Kidney (tissue), 13 donors: ENCODE measurements at regions not wholly inside any gene's neighbourhood (a gene's known extent, or its start where the extent isn't known, plus 50 kb on each side); places are given as distances from the start of the nearest gene placed in this dataset.

Source experiments
- DNase-seq, 5 donors: peaks; one replicate each; pipeline ENCODE4 v3.0.0-alpha.2; 2013 to 2020
- FAIRE-seq: peaks from 2 replicates; lab custom pipeline; 2012; peaks lifted over from hg19 to GRCh38; lab: Jason Lieb, UNC
- H3K27ac ChIP-seq, 2 donors: one replicate each; pipeline ENCODE4 v1.7.0; 2013; ENCODE audit warnings: low read depth in 2 of 2, low read length in 2 of 2, inconsistent platforms in 1 of 2
- H3K27me3 ChIP-seq: one replicate; pipeline ENCODE4 v1.7.1; 2013; ENCODE audit warnings: low read length, inconsistent platforms; ENCODE audit not compliant: control insufficient read depth, insufficient read depth
- H3K36me3 ChIP-seq, 3 donors: one replicate each; pipeline versions ENCODE4 v1.7.0 to v1.7.1; 2013; ENCODE audit warnings: low read length in 3 of 3, control low read depth in 1 of 3, inconsistent platforms in 1 of 3; ENCODE audit not compliant: insufficient read depth in 3 of 3, control insufficient read depth in 2 of 3
- H3K4me1 ChIP-seq, 3 donors: one replicate each; pipeline versions ENCODE4 v1.7.0 to v1.7.1; 2013; ENCODE audit warnings: low read length in 3 of 3, inconsistent platforms in 1 of 3, low read depth in 1 of 3; ENCODE audit not compliant: control insufficient read depth in 2 of 3, insufficient read depth in 2 of 3
- H3K4me3 ChIP-seq, 3 donors: one replicate each; pipeline versions ENCODE4 v1.7.0 to v1.8.1; 2013; ENCODE audit warnings: low read length in 3 of 3, control low read depth in 1 of 3, inconsistent platforms in 1 of 3
- H3K9ac ChIP-seq, 3 donors: one replicate each; pipeline versions ENCODE4 v1.7.0 to v1.7.1; 2013; ENCODE audit warnings: low read length in 3 of 3, control low read depth in 1 of 3, inconsistent platforms in 1 of 3
- H3K9me3 ChIP-seq, 3 donors: one replicate each; pipeline versions ENCODE4 v1.7.0 to v1.7.1; 2013; ENCODE audit warnings: low read length in 3 of 3, control low read depth in 1 of 3, inconsistent platforms in 1 of 3; ENCODE audit not compliant: control insufficient read depth in 2 of 3, insufficient read depth in 1 of 3
- intact Hi-C: fragments of 100-400 bp; cut with DNase I; formaldehyde crosslinking; loops from one replicate; pipeline ENCODE4 v1.11.1; 2022
- TF ChIP-seq, protein P1 (sequence below): IDR thresholded peaks from 3 replicates; pipeline ENCODE4 v1.5.1; 2012; ENCODE audit warnings: mild to moderate bottlenecking, moderate library complexity, borderline replicate concordance; ENCODE audit not compliant: insufficient read depth; ENCODE audit errors: extremely low read depth
- donor health status: control.
- donor health status: control.
- donor health status: control.
- donor health status: control.
- donor health status: control.
- donor health status: DM: yes; HTN: yes; CAD: no.
- donor health status: Normal renal cell carcinoma (clear cell type).

DNA sequence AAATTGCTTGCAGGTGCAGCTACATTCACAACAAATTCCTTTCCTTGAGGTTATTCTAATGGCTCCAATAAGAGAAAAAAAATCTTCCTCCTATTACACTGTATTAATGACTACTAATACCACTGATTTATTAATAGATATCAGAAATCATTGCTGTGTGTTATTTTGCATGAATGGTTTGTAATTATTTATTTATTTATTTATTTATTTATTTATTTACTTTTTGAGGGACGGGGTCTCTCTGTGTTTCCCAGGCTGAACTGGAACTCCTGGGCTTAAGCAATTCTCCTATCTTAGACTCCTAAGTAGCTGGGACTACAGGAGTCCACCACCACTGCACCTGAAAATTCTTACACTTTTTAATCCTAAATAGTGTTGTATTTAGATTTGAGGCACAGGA, 390.4 kb downstream of the SI start:
- DNase-seq (no peak), FAIRE-seq (no peak)
- Histone ChIP-seq H3K4me1 (no peaks in the 10 kb centered on the region), H3K27ac (no peak overlapping the region), H3K9ac (no peak overlapping the region), H3K27me3 (no peaks in the 10 kb centered on the region), H3K9me3 (no peaks in the 10 kb centered on the region), H3K36me3 (no peaks in the 10 kb centered on the region), H3K4me3 (no peak overlapping the region)
- intact Hi-C loops = no loop called here
- TF ChIP-seq, protein P1, sequence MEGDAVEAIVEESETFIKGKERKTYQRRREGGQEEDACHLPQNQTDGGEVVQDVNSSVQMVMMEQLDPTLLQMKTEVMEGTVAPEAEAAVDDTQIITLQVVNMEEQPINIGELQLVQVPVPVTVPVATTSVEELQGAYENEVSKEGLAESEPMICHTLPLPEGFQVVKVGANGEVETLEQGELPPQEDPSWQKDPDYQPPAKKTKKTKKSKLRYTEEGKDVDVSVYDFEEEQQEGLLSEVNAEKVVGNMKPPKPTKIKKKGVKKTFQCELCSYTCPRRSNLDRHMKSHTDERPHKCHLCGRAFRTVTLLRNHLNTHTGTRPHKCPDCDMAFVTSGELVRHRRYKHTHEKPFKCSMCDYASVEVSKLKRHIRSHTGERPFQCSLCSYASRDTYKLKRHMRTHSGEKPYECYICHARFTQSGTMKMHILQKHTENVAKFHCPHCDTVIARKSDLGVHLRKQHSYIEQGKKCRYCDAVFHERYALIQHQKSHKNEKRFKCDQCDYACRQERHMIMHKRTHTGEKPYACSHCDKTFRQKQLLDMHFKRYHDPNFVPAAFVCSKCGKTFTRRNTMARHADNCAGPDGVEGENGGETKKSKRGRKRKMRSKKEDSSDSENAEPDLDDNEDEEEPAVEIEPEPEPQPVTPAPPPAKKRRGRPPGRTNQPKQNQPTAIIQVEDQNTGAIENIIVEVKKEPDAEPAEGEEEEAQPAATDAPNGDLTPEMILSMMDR = no peak

DNA sequence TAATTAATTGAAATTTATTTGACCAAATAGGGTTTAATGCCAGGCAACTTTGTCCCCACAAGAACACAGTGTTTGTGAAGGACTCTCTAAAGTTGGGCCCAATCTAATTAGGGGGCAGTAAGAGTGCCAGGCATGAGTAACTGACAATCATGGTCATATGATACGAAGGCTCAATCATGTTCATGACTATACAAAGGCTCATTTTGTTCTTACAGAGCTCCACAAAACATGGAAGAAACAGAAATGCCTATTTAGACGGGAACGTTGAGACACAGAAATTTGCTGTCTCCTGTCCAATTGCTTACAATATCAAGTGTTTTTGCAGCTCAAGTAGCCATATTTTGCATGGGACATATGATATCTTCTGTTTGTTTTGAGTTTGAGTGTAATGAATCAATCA, 391.1 kb downstream of the SI start:
- no peaks in the 10 kb centered on the region for H3K27me3 ChIP-seq
- H3K27ac ChIP-seq = no peak overlapping the region
- no peak overlapping the region for H3K9ac ChIP-seq
- intact Hi-C loops = no loop called here
- no peak overlapping the region for H3K4me3 ChIP-seq
- no peaks in the 10 kb centered on the region for H3K36me3 ChIP-seq
- no peaks in the 10 kb centered on the region for H3K9me3 ChIP-seq
- FAIRE-seq (no peak), DNase-seq (no peak)
- no peaks in the 10 kb centered on the region for H3K4me1 ChIP-seq
- TF ChIP-seq, protein P1 = no peak

DNA sequence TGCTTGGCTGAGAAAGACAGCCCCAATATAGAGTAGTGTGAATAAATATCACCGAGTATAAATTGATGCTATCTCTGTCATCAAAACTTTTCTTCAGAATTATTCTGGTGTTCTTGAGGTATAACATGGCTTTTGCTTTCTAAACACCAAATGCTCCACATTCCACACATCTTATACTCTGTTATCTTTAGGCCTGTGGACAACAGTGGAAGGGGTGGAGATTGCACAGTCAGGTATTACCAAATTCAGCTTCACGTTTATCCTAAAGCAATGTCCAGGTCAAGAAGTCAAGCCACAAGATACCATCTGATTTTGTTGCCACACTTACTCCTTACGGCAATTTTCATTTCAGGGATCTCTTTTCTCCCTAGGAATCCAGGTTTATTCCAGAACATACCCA, 394.8 kb downstream of the SI start:
- no peak for FAIRE-seq
- no peaks in the 10 kb centered on the region for H3K4me1 ChIP-seq

More for the DNA sequence above, 394.8 kb downstream of the SI start:
- TF ChIP-seq, protein P1 = no peak
- Histone ChIP-seq H3K9ac (no peak overlapping the region), H3K4me3 (no peak overlapping the region), H3K9me3 (no peaks in the 10 kb centered on the region), H3K36me3 (no peaks in the 10 kb centered on the region), H3K27ac (no peak overlapping the region), H3K27me3 (no peaks in the 10 kb centered on the region)
- intact Hi-C loops = no loop called here
- no peak for DNase-seq
